Retinal pigment epithelial cell (primary cell): ENCODE measurements at regions not wholly inside any gene's neighbourhood (a gene's known extent, or its start where the extent isn't known, plus 50 kb on each side); places are given as distances from the start of the nearest gene placed in this dataset.

Source experiments
- DNase-seq: peaks from one replicate; pipeline ENCODE4 v3.0.0-alpha.2; 2010; ENCODE audit warnings: low read depth
- H3K4me3 ChIP-seq: 2 replicates; pipeline ENCODE4 v1.5.1; 2011; ENCODE audit warnings: mild to moderate bottlenecking, low read length, control low read depth, moderate library complexity
- CTCF ChIP-seq: conservative IDR thresholded peaks from 2 replicates; pipeline ENCODE4 v1.5.1; 2011; ENCODE audit warnings: low read depth, low read length, control low read depth, inconsistent platforms

DNA sequence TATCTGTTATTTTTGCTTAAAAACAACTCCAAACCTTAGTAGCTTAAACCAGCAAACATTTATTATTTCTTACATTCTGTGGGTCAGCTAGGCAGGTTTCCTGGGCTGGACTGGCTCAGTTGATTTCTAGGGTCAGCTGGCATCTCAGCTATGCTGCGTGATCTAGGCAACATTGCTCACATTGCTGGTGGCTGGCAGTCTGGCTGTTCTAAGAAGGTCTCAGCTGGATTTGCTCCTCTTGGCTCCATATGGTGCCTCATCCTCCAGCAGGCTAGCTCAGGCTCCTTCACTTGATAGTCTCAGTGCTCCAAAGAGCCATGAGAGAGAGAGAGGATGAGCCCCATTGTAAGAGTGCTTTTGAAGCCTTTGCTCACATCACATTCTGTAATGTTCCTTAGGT is 470.6 kb upstream of the CDH5 start:
- no peak for TF ChIP-seq CTCF
- no peak overlapping the region for H3K4me3 ChIP-seq
- no peak for DNase-seq

DNA sequence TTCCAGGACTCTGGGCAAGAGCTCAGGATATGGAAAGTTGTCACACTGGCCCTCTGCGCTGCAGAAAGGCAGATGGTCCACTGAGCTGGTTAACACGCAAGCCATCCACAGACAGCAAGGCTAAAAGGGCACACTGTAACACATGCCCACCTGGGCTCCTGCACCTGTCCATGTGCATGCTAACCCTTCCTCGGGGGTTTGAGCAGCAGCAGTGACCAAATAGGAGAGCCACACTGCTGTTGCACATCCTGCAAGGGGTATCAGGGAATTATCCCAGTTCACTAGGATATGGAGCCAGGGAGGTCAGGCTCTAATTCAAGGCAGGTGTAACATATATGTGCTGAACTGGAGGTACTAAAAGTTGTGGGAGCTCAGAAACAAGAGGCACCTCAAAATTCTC is 471.0 kb upstream of the CDH5 start:
- TF ChIP-seq CTCF = no peak
- H3K4me3 ChIP-seq = no peak overlapping the region
- no peak for DNase-seq

GRCh38 chr16:65890203-65890602 is 476.3 kb upstream of the CDH5 start:
- H3K4me3 ChIP-seq = no peak overlapping the region
- no peak for TF ChIP-seq CTCF
- DNase-seq = no peak

DNA sequence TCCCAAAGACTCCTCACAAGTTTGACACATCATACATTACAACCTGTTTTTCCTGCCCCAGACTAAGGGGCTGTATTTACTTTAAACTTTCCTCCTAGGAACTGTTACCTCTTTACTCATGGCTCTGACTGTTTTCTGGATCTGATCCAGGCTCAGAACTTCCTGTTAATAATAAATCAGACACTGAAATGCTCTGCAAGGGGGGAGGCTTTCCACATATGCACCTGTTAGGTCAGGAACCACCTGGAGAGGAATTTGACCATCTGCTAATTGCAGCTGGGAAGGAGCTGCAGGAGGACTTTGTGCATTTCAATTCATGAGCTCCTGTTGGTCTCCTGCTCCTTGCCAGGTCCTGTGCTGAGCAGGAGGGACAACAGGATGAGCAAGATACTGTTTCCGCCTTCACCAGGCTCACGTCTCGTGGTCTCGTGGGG is 476.9 kb upstream of the CDH5 start:
- H3K4me3 ChIP-seq = no peak overlapping the region
- TF ChIP-seq CTCF = no peak

GRCh38 chr16:65888201-65888600 is 478.3 kb upstream of the CDH5 start:
- H3K4me3 ChIP-seq = no peak overlapping the region
- DNase-seq = no peak

More for the DNA sequence above, 476.9 kb upstream of the CDH5 start:
- no peak for DNase-seq

GRCh38 chr16:65884018-65884417 is 482.5 kb upstream of the CDH5 start:
- no peak for TF ChIP-seq CTCF
- no peak overlapping the region for H3K4me3 ChIP-seq
- DNase-seq = no peak

More at GRCh38 chr16:65888201-65888600, 478.3 kb upstream of the CDH5 start:
- TF ChIP-seq CTCF = no peak

DNA sequence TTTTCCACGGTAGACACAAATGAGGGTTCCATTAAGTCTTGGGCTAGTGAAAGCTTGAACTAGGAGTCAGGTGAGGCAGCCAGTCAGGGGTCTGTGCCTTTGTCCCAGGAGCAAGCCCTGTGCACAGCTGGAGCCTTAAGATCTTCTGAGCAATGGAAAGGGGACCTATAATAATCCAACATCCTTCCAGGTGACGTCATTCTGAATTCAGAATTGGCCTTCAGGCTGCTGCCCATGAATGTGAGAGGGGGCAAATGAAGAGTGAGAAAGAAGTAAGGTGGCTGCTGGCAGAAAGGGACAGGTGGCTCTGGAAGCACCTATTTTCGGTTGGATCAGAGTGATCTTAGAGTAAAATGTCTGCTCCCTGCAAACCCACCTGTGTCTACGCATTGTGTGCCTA is 488.1 kb upstream of the CDH5 start:
- DNase-seq = no peak
- no peak for TF ChIP-seq CTCF
- H3K4me3 ChIP-seq = no peak overlapping the region
